Hepatocyte (in vitro differentiated cells): ENCODE measurements at regions not wholly inside any gene's neighbourhood (a gene's known extent, or its start where the extent isn't known, plus 50 kb on each side); places are given as distances from the start of the nearest gene placed in this dataset.
"Not testable (repeated sequence)": the region's sequence is repeated elsewhere in the genome, so short reads cannot be mapped to it uniquely, and the experiment has no call there.

Experiments used
- DNase-seq: peaks from one replicate; pipeline ENCODE4 v3.0.0-alpha.2; 2016; ENCODE audit warnings: low spot score
- H2AFZ ChIP-seq: fragments of 200-600 bp; sonication (generic); 2 replicates; pipeline ENCODE4 v1.6.0; 2016; ENCODE audit warnings: antibody characterized with exemption, mild to moderate bottlenecking
- H3K27ac ChIP-seq: fragments of 200-600 bp; sonication (generic); 2 replicates; pipeline ENCODE4 v1.5.1; 2016; ENCODE audit warnings: mild to moderate bottlenecking
- H3K27me3 ChIP-seq: fragments of 200-600 bp; sonication (generic); 2 replicates; pipeline ENCODE4 v1.6.1; 2016
- H3K36me3 ChIP-seq: fragments of 200-600 bp; sonication (generic); replicated peaks from 2 replicates; pipeline ENCODE4 v1.5.1; 2016; ENCODE audit warnings: low read depth; ENCODE audit not compliant: insufficient read depth
- H3K4me1 ChIP-seq: fragments of 200-600 bp; sonication (generic); 2 replicates; pipeline ENCODE4 v1.5.1; 2016; ENCODE audit warnings: mild to moderate bottlenecking, moderate library complexity; ENCODE audit not compliant: insufficient read depth
- H3K4me2 ChIP-seq: fragments of 200-600 bp; sonication (generic); 2 replicates; pipeline ENCODE4 v1.6.0; 2016
- H3K4me3 ChIP-seq: fragments of 200-600 bp; sonication (generic); 2 replicates; pipeline ENCODE4 v1.5.1; 2016; ENCODE audit warnings: mild to moderate bottlenecking
- H3K79me2 ChIP-seq: fragments of 200-600 bp; sonication (generic); 2 replicates; pipeline ENCODE4 v1.6.0; 2017; ENCODE audit warnings: mild to moderate bottlenecking
- H3K9me2 ChIP-seq: fragments of 200-600 bp; sonication (generic); replicated peaks from 2 replicates; pipeline ENCODE4 v1.6.0; 2017; ENCODE audit warnings: mild to moderate bottlenecking; ENCODE audit not compliant: insufficient read depth
- H3K9me3 ChIP-seq: fragments of 200-600 bp; sonication (generic); 2 replicates; pipeline ENCODE4 v1.5.1; 2016; ENCODE audit warnings: low read depth, mild to moderate bottlenecking
- H4K20me1 ChIP-seq: fragments of 200-600 bp; sonication (generic); 2 replicates; pipeline ENCODE4 v1.6.0; 2016; ENCODE audit warnings: mild to moderate bottlenecking; ENCODE audit not compliant: insufficient read depth, poor library complexity, severe bottlenecking
- EZH2 ChIP-seq: fragments of 200-600 bp; sonication (generic); IDR thresholded peaks from 2 replicates; pipeline ENCODE4 v1.6.1; 2016; ENCODE audit warnings: antibody characterized with exemption, mild to moderate bottlenecking, borderline replicate concordance
- EZH2phosphoT487 ChIP-seq: fragments of 200-600 bp; sonication (generic); IDR thresholded peaks from one replicate; pipeline ENCODE4 v1.6.1; 2018; ENCODE audit warnings: antibody characterized with exemption, mild to moderate bottlenecking, low read depth, moderate library complexity; ENCODE audit not compliant: unreplicated experiment, severe bottlenecking
- WGBS: methylation state at CpG from one replicate; pipeline ENCODE4 v1.1.6; 2016; ENCODE audit warnings: low lambda C conversion rate; ENCODE audit errors: missing lambda C conversion rate; 5-methylcytosine and 5-hydroxymethylcytosine counted together
- TF ChIP-seq, protein P1 (sequence below): fragments of 200-600 bp; sonication (generic); IDR thresholded peaks from 2 replicates; pipeline ENCODE4 v1.5.1; 2016; ENCODE audit warnings: antibody characterized with exemption, mild to moderate bottlenecking; ENCODE audit not compliant: poor library complexity

GRCh38 chr6:11404081-11404480 lies 133.5 kb upstream of the TMEM170B start:
- H3K27ac ChIP-seq = no peak overlapping the region

DNA sequence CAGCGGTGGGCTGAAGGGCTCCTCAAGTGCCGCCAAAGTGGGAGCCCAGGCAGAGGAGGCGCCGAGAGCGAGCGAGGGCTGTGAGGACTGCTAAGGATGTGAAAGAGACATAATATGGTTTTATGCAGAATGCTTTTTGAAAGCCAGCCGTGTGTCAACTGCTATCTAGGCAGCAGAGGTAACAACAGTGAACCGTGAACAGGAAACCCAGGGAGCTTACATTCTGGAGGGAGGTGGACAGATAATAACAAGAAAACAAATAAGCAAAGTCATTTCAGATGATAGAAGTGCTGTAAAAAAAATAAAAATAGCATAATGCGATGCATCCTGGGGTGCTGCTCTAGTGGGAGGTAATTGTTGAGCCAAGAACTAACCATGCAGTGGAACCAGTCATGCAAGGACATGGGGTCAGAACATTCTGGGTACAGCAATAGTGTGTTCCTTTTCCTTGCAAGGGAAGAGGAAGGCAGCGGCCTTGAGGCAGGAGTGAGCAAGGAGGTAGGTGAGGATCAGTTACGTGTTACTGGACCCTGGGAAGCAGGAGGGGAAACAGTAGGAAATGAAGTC lies 134.4 kb upstream of the TMEM170B start:
- no peaks in the 10 kb centered on the region for H3K9me2 ChIP-seq
- no peaks in the 10 kb centered on the region for H3K79me2 ChIP-seq
- H3K36me3 ChIP-seq = no peaks in the 10 kb centered on the region
- TF ChIP-seq EZH2phosphoT487 = no peak
- TF ChIP-seq, protein P1, sequence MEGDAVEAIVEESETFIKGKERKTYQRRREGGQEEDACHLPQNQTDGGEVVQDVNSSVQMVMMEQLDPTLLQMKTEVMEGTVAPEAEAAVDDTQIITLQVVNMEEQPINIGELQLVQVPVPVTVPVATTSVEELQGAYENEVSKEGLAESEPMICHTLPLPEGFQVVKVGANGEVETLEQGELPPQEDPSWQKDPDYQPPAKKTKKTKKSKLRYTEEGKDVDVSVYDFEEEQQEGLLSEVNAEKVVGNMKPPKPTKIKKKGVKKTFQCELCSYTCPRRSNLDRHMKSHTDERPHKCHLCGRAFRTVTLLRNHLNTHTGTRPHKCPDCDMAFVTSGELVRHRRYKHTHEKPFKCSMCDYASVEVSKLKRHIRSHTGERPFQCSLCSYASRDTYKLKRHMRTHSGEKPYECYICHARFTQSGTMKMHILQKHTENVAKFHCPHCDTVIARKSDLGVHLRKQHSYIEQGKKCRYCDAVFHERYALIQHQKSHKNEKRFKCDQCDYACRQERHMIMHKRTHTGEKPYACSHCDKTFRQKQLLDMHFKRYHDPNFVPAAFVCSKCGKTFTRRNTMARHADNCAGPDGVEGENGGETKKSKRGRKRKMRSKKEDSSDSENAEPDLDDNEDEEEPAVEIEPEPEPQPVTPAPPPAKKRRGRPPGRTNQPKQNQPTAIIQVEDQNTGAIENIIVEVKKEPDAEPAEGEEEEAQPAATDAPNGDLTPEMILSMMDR = no peak
- TF ChIP-seq EZH2 = no peak
- WGBS = 97% methylated on average over 11 of the region's 11 CpGs
- H4K20me1 ChIP-seq = no peaks in the 10 kb centered on the region
- peaks cover 6% of the 10 kb centered on the region for H3K4me1 ChIP-seq
- no peaks in the 10 kb centered on the region for H3K27me3 ChIP-seq
- no peaks in the 10 kb centered on the region for H3K9me3 ChIP-seq
- no peak overlapping the region for H3K4me3 ChIP-seq
- DNase-seq = no peak
- no peak overlapping the region for H2AFZ ChIP-seq
- H3K27ac ChIP-seq = no peak overlapping the region
- no peak overlapping the region for H3K4me2 ChIP-seq

More at GRCh38 chr6:11404081-11404480, 133.5 kb upstream of the TMEM170B start:
- peaks cover 6% of the 10 kb centered on the region for H3K4me1 ChIP-seq
- TF ChIP-seq, protein P1 = no peak
- TF ChIP-seq EZH2 (no peak), EZH2phosphoT487 (no peak)
- no peak overlapping the region for H2AFZ ChIP-seq
- no peaks in the 10 kb centered on the region for H3K9me2 ChIP-seq
- no peaks in the 10 kb centered on the region for H4K20me1 ChIP-seq
- H3K36me3 ChIP-seq = no peaks in the 10 kb centered on the region
- WGBS = 96% methylated on average over 10 of the region's 10 CpGs
- H3K9me3 ChIP-seq = no peaks in the 10 kb centered on the region
- H3K79me2 ChIP-seq = no peaks in the 10 kb centered on the region
- H3K27me3 ChIP-seq = no peaks in the 10 kb centered on the region
- no peak for DNase-seq
- H3K4me2 ChIP-seq = no peak overlapping the region
- no peak overlapping the region for H3K4me3 ChIP-seq

DNA sequence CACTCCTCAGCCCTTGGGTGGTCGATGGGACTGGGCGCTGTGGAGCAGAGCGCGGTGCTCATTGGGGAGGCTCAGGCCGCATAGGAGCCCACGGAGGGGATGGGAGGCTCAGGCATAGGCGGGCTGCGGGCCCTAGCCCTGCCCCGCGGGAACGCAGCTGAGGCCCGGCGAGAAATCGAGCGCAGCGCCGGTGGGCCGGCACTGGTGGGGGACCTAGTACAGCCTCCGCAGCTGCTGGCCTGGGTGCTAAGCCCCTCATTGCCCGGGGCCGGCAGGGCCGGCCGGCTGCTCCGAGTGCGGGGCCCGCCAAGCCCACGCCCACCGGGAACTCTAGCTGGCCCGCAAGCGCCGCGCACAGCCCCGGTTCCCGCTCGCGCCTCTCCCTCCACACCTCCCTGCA lies 135.0 kb upstream of the TMEM170B start:
- not testable (repeated sequence) for H3K9me3 ChIP-seq, H3K79me2 ChIP-seq, H3K36me3 ChIP-seq, H3K4me2 ChIP-seq, H3K27ac ChIP-seq, H3K4me1 ChIP-seq, H3K4me3 ChIP-seq, H3K9me2 ChIP-seq, H4K20me1 ChIP-seq, DNase-seq, H2AFZ ChIP-seq, H3K27me3 ChIP-seq
- WGBS = 98% methylated on average over 26 of the region's 36 CpGs

DNA sequence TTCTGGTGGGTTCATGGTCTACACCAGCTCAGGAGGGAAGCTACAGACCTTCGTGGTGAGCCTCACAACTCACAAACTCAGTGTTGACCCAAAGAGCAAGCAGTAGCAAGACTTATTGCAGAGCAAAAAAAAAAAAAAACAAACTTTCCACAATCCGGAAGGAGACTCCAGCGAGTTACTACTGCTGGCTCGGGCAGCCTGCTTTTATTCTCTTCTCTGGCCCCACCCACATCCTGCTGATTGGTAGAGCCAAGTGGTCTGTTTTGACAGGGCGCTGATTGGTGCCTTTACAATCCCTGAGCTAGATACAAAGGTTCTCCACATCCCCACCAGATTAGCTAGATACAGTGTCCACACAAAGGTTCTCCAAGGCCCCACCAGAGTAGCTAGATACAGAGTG lies 135.6 kb upstream of the TMEM170B start:
- H3K9me3 ChIP-seq, H3K27me3 ChIP-seq, H3K27ac ChIP-seq, H3K9me2 ChIP-seq, H3K4me3 ChIP-seq, DNase-seq, H3K79me2 ChIP-seq, H3K4me2 ChIP-seq, H4K20me1 ChIP-seq, H3K36me3 ChIP-seq, H2AFZ ChIP-seq, H3K4me1 ChIP-seq: not testable (repeated sequence)
- WGBS = 94% methylated on average over 5 of the region's 5 CpGs
